CD4-positive, CD25-positive, alpha-beta regulatory T cell (primary cell): ENCODE measurements at regions not wholly inside any gene's neighbourhood (a gene's known extent, or its start where the extent isn't known, plus 50 kb on each side); places are given as distances from the start of the nearest gene placed in this dataset.

Experiments
- ATAC-seq, 2 donors: fragments of 150-1000 bp; cut with Tn5 transposase; one replicate each; pipeline ENCODE4 v1.10.0; 2021; ENCODE audit warnings: low read depth in 2 of 2, moderate number of reproducible peaks in 2 of 2, moderate library complexity in 1 of 2
- DNase-seq, 3 donors: peaks; one replicate each; pipeline versions ENCODE4 v3.0.0 to v3.0.0-alpha.2; 2012 to 2022; ENCODE audit warnings: mixed read lengths in 1 of 3
- H3K27ac ChIP-seq: one replicate; pipeline ENCODE4 v1.7.0; 2013; ENCODE audit warnings: mild to moderate bottlenecking, low read length; ENCODE audit not compliant: insufficient read depth, poor library complexity, severe bottlenecking
- H3K27me3 ChIP-seq: one replicate; pipeline ENCODE4 v1.7.0; 2013; ENCODE audit warnings: low read length; ENCODE audit not compliant: control insufficient read depth, insufficient read depth
- H3K36me3 ChIP-seq: one replicate; pipeline ENCODE4 v1.7.0; 2013; ENCODE audit warnings: mild to moderate bottlenecking, low read length, moderate library complexity; ENCODE audit not compliant: control insufficient read depth, insufficient read depth
- H3K4me1 ChIP-seq: 2 replicates; pipeline ENCODE4 v1.7.0; 2013; ENCODE audit warnings: mild to moderate bottlenecking, low read length; ENCODE audit not compliant: insufficient read depth, control insufficient read depth, poor library complexity, severe bottlenecking
- H3K4me3 ChIP-seq: one replicate; pipeline ENCODE4 v1.7.0; 2013; ENCODE audit warnings: low read depth, mild to moderate bottlenecking, low read length, moderate library complexity
- H3K9me3 ChIP-seq, 2 experiments: 1 replicate in 1 of 2; 2 replicates in 1 of 2; pipeline ENCODE4 v1.7.0; 2013; ENCODE audit warnings: low read length in 2 of 2, mild to moderate bottlenecking in 1 of 2, moderate library complexity in 1 of 2; ENCODE audit not compliant: control insufficient read depth in 2 of 2
- H3K27ac Mint-ChIP-seq, 3 donors: one replicate each; pipeline ENCODE4 v1.8.0; 2020 to 2022; ENCODE audit warnings: mild to moderate bottlenecking in 3 of 3, mixed read lengths in 3 of 3, moderate library complexity in 2 of 3
- H3K27me3 Mint-ChIP-seq: one replicate; pipeline ENCODE4 v1.8.0; 2022; ENCODE audit warnings: mild to moderate bottlenecking, mixed read lengths
- H3K36me3 Mint-ChIP-seq: one replicate; pipeline ENCODE4 v1.8.0; 2020; ENCODE audit warnings: mixed read lengths
- H3K4me1 Mint-ChIP-seq, 4 donors: one replicate each; pipeline ENCODE4 v1.8.0; 2020 to 2022; ENCODE audit warnings: mixed read lengths in 4 of 4, mild to moderate bottlenecking in 1 of 4
- H3K4me3 Mint-ChIP-seq, 4 donors: one replicate each; pipeline ENCODE4 v1.8.0; 2020 to 2022; ENCODE audit warnings: mild to moderate bottlenecking in 4 of 4, mixed read lengths in 4 of 4, moderate library complexity in 3 of 4
- H3K9me3 Mint-ChIP-seq, 7 donors: one replicate each; pipeline ENCODE4 v1.8.0; 2020 to 2022; ENCODE audit warnings: mixed read lengths in 7 of 7, mild to moderate bottlenecking in 3 of 7, moderate library complexity in 2 of 7

- Mint-ChIP-seq H3K4me3 (no peak overlapping the region), H3K27ac (no peak overlapping the region), H3K4me1 (no peaks in the 10 kb centered on the region), H3K36me3 (no peaks in the 10 kb centered on the region), H3K9me3 (peaks cover 0 to 6% (median 0%) of the 10 kb centered on the region in 7 donors), H3K27me3 (no peaks in the 10 kb centered on the region)
- Histone ChIP-seq H3K27me3 (no peaks in the 10 kb centered on the region), H3K9me3 (no peaks in the 10 kb centered on the region), H3K27ac (no peak overlapping the region), H3K4me3 (no peak overlapping the region), H3K4me1 (no peaks in the 10 kb centered on the region), H3K36me3 (no peaks in the 10 kb centered on the region)
- no peak for DNase-seq
- no peak for ATAC-seq
These were observed 127.5 kb downstream of the RDH14 start for GRCh38 chr2:18432999-18433398.

DNA sequence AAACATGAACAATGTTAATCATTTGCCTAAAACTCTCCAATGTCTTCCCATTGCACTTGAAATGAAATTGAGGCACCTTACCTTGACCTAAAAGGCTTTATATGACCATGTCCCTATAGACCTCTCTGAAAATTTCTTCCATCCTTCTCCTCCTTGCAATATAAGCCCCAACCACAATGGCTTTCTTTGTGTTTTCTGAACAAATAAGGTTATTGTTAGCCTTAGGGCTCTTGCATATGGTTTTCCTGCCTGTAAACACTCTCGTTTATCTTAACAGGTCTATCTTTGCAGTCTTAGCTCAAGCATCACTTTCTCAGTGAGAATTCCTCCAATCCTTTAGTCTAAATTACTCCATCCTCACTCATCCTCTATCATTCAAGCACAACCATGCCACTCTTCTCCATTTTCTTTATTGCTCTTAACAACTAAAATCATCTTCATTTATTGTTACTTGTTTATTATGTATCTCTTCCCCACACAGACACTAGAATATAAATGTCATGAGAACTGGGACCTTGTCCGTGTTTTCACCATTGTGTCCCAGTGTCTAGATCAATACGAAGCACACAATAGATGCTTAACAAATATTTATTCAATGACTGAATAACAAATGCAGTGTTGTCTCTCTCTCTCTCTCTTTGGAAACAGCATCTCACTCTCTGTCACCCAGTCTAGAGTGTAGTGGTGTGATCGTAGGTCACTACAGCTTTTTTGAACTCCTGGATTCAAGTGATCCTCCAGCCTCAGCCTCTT lies 129.3 kb downstream of the RDH14 start:
- H3K4me1 Mint-ChIP-seq: no peaks in the 10 kb centered on the region
- H3K4me3 ChIP-seq: no peak overlapping the region
- H3K9me3 Mint-ChIP-seq: peaks cover 0 to 6% (median 0%) of the 10 kb centered on the region in 7 donors
- no peak overlapping the region for H3K27ac ChIP-seq
- no peaks in the 10 kb centered on the region for H3K27me3 Mint-ChIP-seq
- H3K36me3 ChIP-seq: no peaks in the 10 kb centered on the region
- no peaks in the 10 kb centered on the region for H3K4me1 ChIP-seq
- H3K4me3 Mint-ChIP-seq: no peak overlapping the region
- DNase-seq (no peak), ATAC-seq (no peak)
- no peak overlapping the region for H3K27ac Mint-ChIP-seq
- no peaks in the 10 kb centered on the region for H3K9me3 ChIP-seq
- no peaks in the 10 kb centered on the region for H3K27me3 ChIP-seq
- H3K36me3 Mint-ChIP-seq: no peaks in the 10 kb centered on the region

DNA sequence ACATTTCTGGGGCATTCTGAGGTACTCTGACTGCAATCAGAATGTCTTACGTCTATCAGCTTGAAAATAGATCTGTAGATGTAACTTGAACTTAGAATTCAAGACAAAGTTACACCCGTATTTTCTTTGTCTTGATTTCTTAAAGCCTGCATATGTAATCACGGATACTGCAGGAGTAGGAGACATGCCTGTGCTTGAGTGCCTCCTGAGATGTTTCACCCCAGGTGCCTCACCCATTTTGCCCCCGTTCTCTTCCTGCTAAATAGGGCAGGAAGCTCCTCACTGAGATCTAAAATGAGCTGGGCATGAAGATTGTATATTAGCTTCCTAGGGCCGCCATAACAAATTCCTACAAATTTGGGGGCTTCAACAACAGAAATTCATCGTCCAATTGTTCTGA lies 131.9 kb downstream of the RDH14 start:
- no peaks in the 10 kb centered on the region for H3K36me3 ChIP-seq

GRCh38 chr2:18427762-18428161 lies 132.7 kb downstream of the RDH14 start:
- H3K4me3 Mint-ChIP-seq: no peak overlapping the region
- H3K27ac Mint-ChIP-seq: no peak overlapping the region
- no peaks in the 10 kb centered on the region for H3K36me3 Mint-ChIP-seq
- H3K4me1 Mint-ChIP-seq: no peaks in the 10 kb centered on the region
- H3K9me3 Mint-ChIP-seq: peaks cover 0 to 6% (median 0%) of the 10 kb centered on the region in 7 donors
- ATAC-seq (no peak), DNase-seq (no peak)
- Histone ChIP-seq H3K27ac (no peak overlapping the region), H3K4me1 (no peaks in the 10 kb centered on the region), H3K27me3 (no peaks in the 10 kb centered on the region), H3K9me3 (no peaks in the 10 kb centered on the region), H3K36me3 (no peaks in the 10 kb centered on the region), H3K4me3 (no peak overlapping the region)
- H3K27me3 Mint-ChIP-seq: no peaks in the 10 kb centered on the region

More for the DNA sequence above, 131.9 kb downstream of the RDH14 start:
- Histone ChIP-seq H3K9me3 (no peaks in the 10 kb centered on the region), H3K4me3 (no peak overlapping the region), H3K27me3 (no peaks in the 10 kb centered on the region), H3K27ac (no peak overlapping the region), H3K4me1 (no peaks in the 10 kb centered on the region)
- DNase-seq (no peak), ATAC-seq (no peak)
- Mint-ChIP-seq H3K36me3 (no peaks in the 10 kb centered on the region), H3K4me1 (no peaks in the 10 kb centered on the region), H3K9me3 (peaks cover 0 to 6% (median 0%) of the 10 kb centered on the region in 7 donors), H3K27me3 (no peaks in the 10 kb centered on the region), H3K4me3 (no peak overlapping the region), H3K27ac (no peak overlapping the region)

DNA sequence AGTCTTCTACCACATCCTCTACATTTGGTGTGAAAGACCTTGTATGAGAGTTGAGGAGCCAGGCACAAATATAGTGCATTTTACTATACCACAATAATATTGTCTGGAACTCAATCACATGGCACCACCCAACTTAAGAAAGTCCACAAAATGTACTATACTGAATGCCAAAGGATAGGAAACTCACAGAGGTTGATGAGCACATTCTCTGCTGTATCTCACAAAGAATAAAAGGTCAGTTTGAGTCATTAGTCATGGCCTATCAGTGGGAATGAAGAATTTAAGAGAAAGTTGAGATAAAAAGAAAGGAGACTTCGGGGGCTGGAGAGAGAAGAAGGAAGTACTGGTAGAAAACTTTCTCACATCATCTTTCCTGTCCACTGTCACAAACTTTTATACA lies 134.3 kb downstream of the RDH14 start:
- Histone ChIP-seq H3K36me3 (no peaks in the 10 kb centered on the region), H3K4me1 (no peaks in the 10 kb centered on the region), H3K4me3 (no peak overlapping the region), H3K9me3 (no peaks in the 10 kb centered on the region), H3K27ac (no peak overlapping the region), H3K27me3 (no peaks in the 10 kb centered on the region)
- DNase-seq: no peak
- H3K4me1 Mint-ChIP-seq: no peaks in the 10 kb centered on the region
- no peaks in the 10 kb centered on the region for H3K27me3 Mint-ChIP-seq
- no peaks in the 10 kb centered on the region for H3K36me3 Mint-ChIP-seq
- no peak overlapping the region for H3K4me3 Mint-ChIP-seq
- ATAC-seq: no peak
- no peak overlapping the region for H3K27ac Mint-ChIP-seq
- no peaks in the 10 kb centered on the region for H3K9me3 Mint-ChIP-seq

DNA sequence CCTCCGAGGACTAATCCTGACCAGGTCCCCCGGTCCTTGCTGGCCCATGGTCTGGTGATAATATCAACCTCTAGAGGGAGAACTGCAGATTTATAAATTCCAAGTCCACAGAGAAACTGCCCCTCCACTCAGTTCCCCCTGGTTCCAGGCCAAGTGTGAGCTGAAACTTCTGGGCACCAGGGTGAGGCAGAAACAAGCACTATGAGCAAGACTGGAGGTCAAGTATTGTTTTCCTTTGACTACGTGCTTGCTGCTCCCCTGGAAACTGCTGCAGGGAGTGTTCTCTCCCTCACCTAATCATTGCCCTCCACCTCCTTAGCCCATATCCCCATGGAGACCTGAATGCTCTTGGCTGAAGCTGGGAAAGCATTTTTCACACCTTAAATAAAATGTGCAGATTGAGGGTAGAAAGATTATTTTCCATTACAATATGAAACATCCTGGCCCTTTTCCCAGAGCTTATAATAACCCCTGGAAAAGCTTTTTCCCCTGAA lies 135.2 kb downstream of the RDH14 start:
- no peaks in the 10 kb centered on the region for H3K27me3 ChIP-seq
- H3K4me3 Mint-ChIP-seq: no peak overlapping the region
- no peak overlapping the region for H3K27ac Mint-ChIP-seq
- H3K4me1 ChIP-seq: no peaks in the 10 kb centered on the region
- H3K4me3 ChIP-seq: no peak overlapping the region
- no peaks in the 10 kb centered on the region for H3K9me3 Mint-ChIP-seq
- H3K9me3 ChIP-seq: no peaks in the 10 kb centered on the region
- DNase-seq (no peak), ATAC-seq (no peak)
- H3K36me3 ChIP-seq: no peaks in the 10 kb centered on the region
- no peaks in the 10 kb centered on the region for H3K27me3 Mint-ChIP-seq
- no peaks in the 10 kb centered on the region for H3K36me3 Mint-ChIP-seq
- no peaks in the 10 kb centered on the region for H3K4me1 Mint-ChIP-seq
- H3K27ac ChIP-seq: no peak overlapping the region

DNA sequence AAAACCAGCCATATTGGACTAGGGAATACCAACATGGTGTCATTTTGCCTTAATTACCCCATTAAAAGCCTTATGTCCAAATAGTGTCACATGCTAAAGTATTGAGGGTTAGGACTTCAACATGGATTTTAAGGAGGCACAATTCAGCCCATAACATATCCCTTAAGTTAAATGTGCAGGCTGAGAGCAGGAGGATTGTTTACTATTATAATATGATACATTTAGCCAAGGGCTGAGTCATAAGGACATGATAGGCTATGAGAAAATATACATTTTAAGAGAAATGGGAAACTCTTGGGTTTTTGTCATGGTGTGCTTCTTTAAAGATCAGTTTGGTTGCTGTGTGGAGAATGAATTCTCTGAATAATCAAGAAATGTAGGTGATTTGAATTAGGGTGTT lies 136.8 kb downstream of the RDH14 start:
- Histone ChIP-seq H3K9me3 (no peaks in the 10 kb centered on the region), H3K27me3 (no peaks in the 10 kb centered on the region), H3K36me3 (no peaks in the 10 kb centered on the region), H3K4me3 (no peak overlapping the region), H3K4me1 (no peaks in the 10 kb centered on the region), H3K27ac (no peak overlapping the region)
- Mint-ChIP-seq H3K9me3 (peaks cover 0 to 2% (median 0%) of the 10 kb centered on the region in 7 donors), H3K36me3 (no peaks in the 10 kb centered on the region), H3K4me3 (no peak overlapping the region), H3K4me1 (no peaks in the 10 kb centered on the region), H3K27ac (no peak overlapping the region), H3K27me3 (no peaks in the 10 kb centered on the region)
- ATAC-seq (no peak), DNase-seq (no peak)
